ENCODE measurements at regions not wholly inside any gene's neighbourhood (a gene's known extent, or its start where the extent isn't known, plus 50 kb on each side); places are given as distances from the start of the nearest gene placed in this dataset.

DNA sequence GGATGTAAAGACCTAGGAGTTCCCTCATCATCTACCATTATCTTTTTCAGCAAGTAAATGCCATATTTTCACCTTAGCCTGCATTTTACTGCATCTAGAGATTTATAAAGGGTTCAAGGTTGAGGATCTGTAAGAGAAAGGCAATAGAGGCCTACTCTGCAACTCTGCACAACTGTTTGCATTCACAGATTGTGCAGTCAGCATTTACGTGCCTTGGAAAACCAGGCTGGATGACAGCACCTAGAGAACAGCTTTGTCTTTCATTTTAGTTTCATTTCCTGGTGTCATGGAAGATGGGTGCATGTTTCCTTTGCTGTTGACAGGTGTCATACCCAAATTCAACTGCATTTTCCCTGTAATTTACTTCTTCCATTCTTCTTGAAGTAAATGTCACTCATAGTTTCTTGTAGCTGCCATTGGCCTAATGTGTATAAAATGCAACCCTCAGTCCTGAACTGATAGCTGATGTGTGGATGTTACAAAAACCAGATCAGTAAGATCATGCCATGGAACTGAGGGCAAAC lies 817.5 kb downstream of the SQOR start:
- H3K9me3 ChIP-seq (ENCODE audit: control insufficient read depth, insufficient read depth, low read length) = peaks cover 3% of the 10 kb centered on the region; the same call in 1 of the 2 replicates
- no peak overlapping the region for H3K4me2 ChIP-seq (ENCODE audit: low read depth, low read length)
- no peak overlapping the region for H4K8ac ChIP-seq (ENCODE audit: low read depth in 2 of 2, low read length in 2 of 2)
- H4K20me1 ChIP-seq (ENCODE audit: insufficient read depth, low read length) = no peaks in the 10 kb centered on the region
- H3K23ac ChIP-seq (ENCODE audit: low read depth, low read length) = no peak overlapping the region
- no peak overlapping the region for H3K9ac ChIP-seq (ENCODE audit: low read depth, low read length)
- no peak overlapping the region for H2BK120ac ChIP-seq (ENCODE audit: low read depth, low read length)
- no peaks in the 10 kb centered on the region for H3K9me1 ChIP-seq (ENCODE audit: insufficient read depth, low read length)
- H2BK20ac ChIP-seq (ENCODE audit: low read depth, low read length) = no peak overlapping the region
- intact Hi-C loops (cut with micrococcal nuclease) (no loop called here), in situ Hi-C loops (cut with MboI; ENCODE audit: low sequenced_read_pairs) (no loop called here), dilution Hi-C loops (cut with HindIII; ENCODE audit: low sequenced_read_pairs, unreplicated experiment) (no loop called here)
- H3K18ac ChIP-seq (ENCODE audit: low read depth, low read length) = no peak overlapping the region
- no peak overlapping the region for H3K4me3 ChIP-seq (ENCODE audit: insufficient read depth, low read depth, low read length)
- no peak overlapping the region for H3K4ac ChIP-seq (ENCODE audit: low read depth, low read length)
- no peak overlapping the region for H2BK15ac ChIP-seq (ENCODE audit: low read depth, low read length)
- DNase-seq (no peak), ATAC-seq (ENCODE audit: low read depth) (no peak)
- no peak overlapping the region for H3K27ac ChIP-seq (ENCODE audit: insufficient read depth, low read length)
- WGBS, 2 experiments (ENCODE audit: extremely low coverage in 2 of 2, insufficient read length in 1 of 2) = no CpG with 5 or more reads among the region's 1 CpG
- no peak overlapping the region for H4K5ac ChIP-seq (ENCODE audit: low read depth, low read length)
- no peak overlapping the region for H2AK5ac ChIP-seq (ENCODE audit: low read depth, low read length)
- BruUV-seq (replicated peaks) = no TSS peak
- H3K56ac ChIP-seq (ENCODE audit: extremely low read depth, insufficient read depth, low read length) = no peak overlapping the region
- no peaks in the 10 kb centered on the region for H3K36me3 ChIP-seq (ENCODE audit: control insufficient read depth, insufficient read depth, low read length)
- H4K91ac ChIP-seq (ENCODE audit: insufficient read depth, low read depth, low read length) = no peak overlapping the region
- no peak overlapping the region for H2AK9ac ChIP-seq (replicated peaks; ENCODE audit: low read depth, low read length, poor library complexity)
- H2AFZ ChIP-seq (replicated peaks; ENCODE audit: low read length, poor library complexity) = no peak overlapping the region
- no peak overlapping the region for H2BK5ac ChIP-seq (ENCODE audit: low read depth, low read length, poor library complexity, severe bottlenecking)
- ChIA-PET CTCF (interaction anchor here (0.7 kb wide), 1 partner anchor 380 kb away, joined by 3 read pairs; no protein-coding TSS in a partner anchor), POLR2A (ENCODE audit: unreplicated experiment) (no interaction called here)
- H3K79me1 ChIP-seq (ENCODE audit: low read depth in 1 of 2, low read length in 2 of 2) = no peaks in the 10 kb centered on the region
- TF ChIP-seq RFX5 (IDR thresholded peaks at IDR 0.05; ENCODE audit: low read depth, low read length) (no peak), BHLHE40 (IDR thresholded peaks at IDR 0.05; ENCODE audit: low read depth, low read length) (no peak), MAFK (IDR thresholded peaks at IDR 0.05; ENCODE audit: low read depth, low read length) (no peak), CHD1 (IDR thresholded peaks at IDR 0.05; ENCODE audit: low read depth, low read length) (no peak), CEBPB (IDR thresholded peaks at IDR 0.05; ENCODE audit: low read depth, low read length) (no peak), RCOR1 (IDR thresholded peaks at IDR 0.05; ENCODE audit: insufficient replicate concordance, low read length) (no peak), ELK1 (IDR thresholded peaks at IDR 0.05; ENCODE audit: borderline replicate concordance, low read depth, low read length) (no peak), CTCF (conservative IDR thresholded peaks at IDR 0.05; ENCODE audit: low read depth, low read length) (no peak), NFE2L2 (IDR thresholded peaks at IDR 0.05; ENCODE audit: low read depth, low read length) (no peak), POLR2A (IDR thresholded peaks at IDR 0.05; ENCODE audit: low read depth, low read length) (no peak), RAD21 (IDR thresholded peaks at IDR 0.05; ENCODE audit: low read length) (no peak), MXI1 (IDR thresholded peaks at IDR 0.05; ENCODE audit: borderline replicate concordance, low read depth, low read length) (no peak), MAZ (IDR thresholded peaks at IDR 0.05; ENCODE audit: borderline replicate concordance, low read depth, low read length) (no peak), SMC3 (IDR thresholded peaks at IDR 0.05; ENCODE audit: low read depth, low read length) (no peak), FOS (IDR thresholded peaks at IDR 0.05; ENCODE audit: low read depth, low read length) (no peak)
- TF ChIP-seq, protein P1, sequence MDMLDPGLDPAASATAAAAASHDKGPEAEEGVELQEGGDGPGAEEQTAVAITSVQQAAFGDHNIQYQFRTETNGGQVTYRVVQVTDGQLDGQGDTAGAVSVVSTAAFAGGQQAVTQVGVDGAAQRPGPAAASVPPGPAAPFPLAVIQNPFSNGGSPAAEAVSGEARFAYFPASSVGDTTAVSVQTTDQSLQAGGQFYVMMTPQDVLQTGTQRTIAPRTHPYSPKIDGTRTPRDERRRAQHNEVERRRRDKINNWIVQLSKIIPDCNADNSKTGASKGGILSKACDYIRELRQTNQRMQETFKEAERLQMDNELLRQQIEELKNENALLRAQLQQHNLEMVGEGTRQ (IDR thresholded peaks at IDR 0.05; ENCODE audit: low read depth, low read length) = no peak
- no peaks in the 10 kb centered on the region for H3K4me1 ChIP-seq (ENCODE audit: control insufficient read depth, insufficient read depth, low read length)
- no peak overlapping the region for H3K14ac ChIP-seq (replicated peaks; ENCODE audit: low read depth, low read length)
- no peaks in the 10 kb centered on the region for H3K27me3 ChIP-seq (ENCODE audit: control insufficient read depth, insufficient read depth, low read length)

All from IMR-90 (cell line).